MM.1S (cell line): ENCODE measurements at regions not wholly inside any gene's neighbourhood (a gene's known extent, or its start where the extent isn't known, plus 50 kb on each side); places are given as distances from the start of the nearest gene placed in this dataset.

Experiments used
- DNase-seq: peaks from one replicate; pipeline ENCODE4 v3.0.0-alpha.2; 2015
- H2AFZ ChIP-seq: fragments of 300-600 bp; sonication (generic); 2 replicates; pipeline ENCODE4 v1.6.0; 2016; ENCODE audit warnings: antibody characterized with exemption, low read length
- H3F3A ChIP-seq: fragments of 300-600 bp; sonication (generic); 2 replicates; pipeline ENCODE4 v1.6.1; 2016; ENCODE audit warnings: mild to moderate bottlenecking, antibody characterized with exemption, low read length, moderate library complexity, mixed read lengths; ENCODE audit not compliant: insufficient read depth
- H3K27ac ChIP-seq: fragments of 300-600 bp; sonication (generic); 2 replicates; pipeline ENCODE4 v1.5.1; 2016; ENCODE audit warnings: mild to moderate bottlenecking, low read length
- H3K27me3 ChIP-seq: fragments of 300-600 bp; sonication (generic); replicated peaks from 2 replicates; pipeline ENCODE4 v1.6.0; 2016; ENCODE audit warnings: low read length; ENCODE audit not compliant: insufficient read depth
- H3K36me3 ChIP-seq: fragments of 300-600 bp; sonication (generic); replicated peaks from 2 replicates; pipeline ENCODE4 v1.6.1; 2016; ENCODE audit warnings: mild to moderate bottlenecking, low read length, mixed read lengths; ENCODE audit not compliant: insufficient read depth
- H3K4me1 ChIP-seq: fragments of 300-600 bp; sonication (generic); 2 replicates; pipeline ENCODE4 v1.6.1; 2016; ENCODE audit warnings: low read length, mixed read lengths
- H3K4me2 ChIP-seq: fragments of 300-600 bp; sonication (generic); 2 replicates; pipeline ENCODE4 v1.6.0; 2016; ENCODE audit warnings: low read depth, low read length
- H3K4me3 ChIP-seq: fragments of 300-600 bp; sonication (generic); 2 replicates; pipeline ENCODE4 v1.5.1; 2016; ENCODE audit warnings: low read length, mixed read lengths
- H3K79me2 ChIP-seq: fragments of 300-600 bp; sonication (generic); 2 replicates; pipeline ENCODE4 v1.6.1; 2016; ENCODE audit warnings: mixed run types, low read length, mixed read lengths
- H3K9ac ChIP-seq: fragments of 300-600 bp; sonication (generic); 2 replicates; pipeline ENCODE4 v1.6.1; 2016; ENCODE audit warnings: low read length, mixed read lengths
- H3K9me2 ChIP-seq: fragments of 300-600 bp; sonication (generic); replicated peaks from 2 replicates; pipeline ENCODE4 v1.6.1; 2016; ENCODE audit warnings: mild to moderate bottlenecking, low read length, mixed read lengths; ENCODE audit not compliant: insufficient read depth
- H3K9me3 ChIP-seq: fragments of 300-600 bp; sonication (generic); replicated peaks from 2 replicates; pipeline ENCODE4 v1.6.1; 2016; ENCODE audit warnings: mild to moderate bottlenecking, low read length, mixed read lengths; ENCODE audit not compliant: insufficient read depth
- H4K20me1 ChIP-seq: fragments of 300-600 bp; sonication (generic); 2 replicates; pipeline ENCODE4 v1.6.1; 2016; ENCODE audit warnings: mild to moderate bottlenecking, low read length, moderate library complexity, mixed read lengths; ENCODE audit not compliant: insufficient read depth
- CTCF ChIP-seq: fragments of 300-600 bp; sonication (generic); IDR thresholded peaks from 2 replicates; pipeline ENCODE4 v1.5.1; 2016; ENCODE audit warnings: antibody characterized with exemption, low read length, mixed read lengths
- EZH2 ChIP-seq: fragments of 300-600 bp; sonication (generic); optimal IDR thresholded peaks from 2 replicates; pipeline ENCODE3; 2017; ENCODE audit warnings: low read depth, mild to moderate bottlenecking, antibody characterized with exemption, low read length, mixed read lengths
- EZH2phosphoT487 ChIP-seq: fragments of 300-600 bp; sonication (generic); IDR thresholded peaks from 2 replicates; pipeline ENCODE4 v1.6.1; 2018; ENCODE audit warnings: antibody characterized with exemption, low read length

GRCh38 chr12:125239563-125239962, 174.3 kb downstream of the AACS start:
- Histone ChIP-seq H3K27me3 (no peaks in the 10 kb centered on the region), H3K9me2 (no peaks in the 10 kb centered on the region), H3F3A (no peaks in the 10 kb centered on the region), H3K79me2 (no peaks in the 10 kb centered on the region), H3K36me3 (no peaks in the 10 kb centered on the region), H4K20me1 (no peaks in the 10 kb centered on the region), H3K4me1 (no peaks in the 10 kb centered on the region), H3K4me2 (no peak overlapping the region), H3K4me3 (no peak overlapping the region), H2AFZ (no peak overlapping the region), H3K9ac (no peak overlapping the region), H3K27ac (no peak overlapping the region), H3K9me3 (no peaks in the 10 kb centered on the region)
- no peak for DNase-seq
- TF ChIP-seq EZH2phosphoT487 (no peak), EZH2 (no peak), CTCF (no peak)

DNA sequence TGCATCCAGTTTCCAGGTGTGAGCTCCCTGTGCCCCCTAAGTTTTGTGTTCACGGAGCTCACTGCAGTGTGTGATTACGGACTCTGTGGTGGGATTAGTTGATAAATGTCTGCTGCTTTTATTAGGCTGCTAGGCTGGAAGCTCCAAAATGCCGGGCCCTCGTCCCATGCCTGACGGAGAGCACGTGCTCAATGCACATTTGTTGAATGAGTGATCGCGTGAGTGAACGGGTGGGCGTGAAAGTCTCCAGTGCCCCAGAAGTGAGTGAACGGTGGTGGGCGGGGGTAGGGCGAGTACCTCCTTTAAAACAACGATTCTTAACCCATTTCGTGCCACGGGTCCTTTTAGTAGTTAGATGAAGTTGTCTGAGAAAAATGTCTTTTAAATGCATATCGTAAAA, 175.5 kb downstream of the AACS start:
- TF ChIP-seq CTCF (no peak), EZH2phosphoT487 (no peak), EZH2 (no peak)
- H3K4me2 ChIP-seq, result no peak overlapping the region
- H3F3A ChIP-seq, result no peaks in the 10 kb centered on the region
- no peak overlapping the region for H3K27ac ChIP-seq
- no peak overlapping the region for H2AFZ ChIP-seq
- no peak for DNase-seq
- no peaks in the 10 kb centered on the region for H3K27me3 ChIP-seq
- H3K9ac ChIP-seq, result no peak overlapping the region
- no peaks in the 10 kb centered on the region for H3K4me1 ChIP-seq
- no peaks in the 10 kb centered on the region for H4K20me1 ChIP-seq
- no peaks in the 10 kb centered on the region for H3K36me3 ChIP-seq
- no peaks in the 10 kb centered on the region for H3K9me3 ChIP-seq
- H3K79me2 ChIP-seq, result no peaks in the 10 kb centered on the region
- no peak overlapping the region for H3K4me3 ChIP-seq
- H3K9me2 ChIP-seq, result no peaks in the 10 kb centered on the region

DNA sequence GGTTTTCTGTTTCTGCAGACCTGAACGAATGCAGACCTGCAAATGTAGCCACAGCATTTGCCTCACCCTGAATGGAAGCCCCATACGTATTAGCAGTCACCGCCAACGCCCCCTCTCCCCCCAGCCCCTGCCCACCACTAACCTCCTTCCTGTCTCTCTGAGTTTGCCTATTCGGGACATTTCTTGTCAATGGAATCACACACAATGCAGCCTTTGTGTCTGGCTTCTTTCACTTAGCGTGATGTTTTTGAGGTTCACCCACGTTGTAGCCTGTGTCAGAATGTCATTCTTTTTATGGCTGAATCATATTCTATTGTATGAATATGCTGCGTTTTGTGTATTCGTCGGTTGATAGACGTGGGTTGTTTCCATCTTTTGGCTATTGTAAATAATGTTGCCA, 178.6 kb downstream of the AACS start:
- DNase-seq, result no peak
- Histone ChIP-seq H3K4me1 (no peaks in the 10 kb centered on the region), H3K27ac (no peak overlapping the region), H3K79me2 (no peaks in the 10 kb centered on the region), H3K4me2 (no peak overlapping the region), H3K27me3 (no peaks in the 10 kb centered on the region), H3K9me3 (no peaks in the 10 kb centered on the region), H3K36me3 (no peaks in the 10 kb centered on the region), H2AFZ (no peak overlapping the region), H3K4me3 (no peak overlapping the region), H3K9ac (no peak overlapping the region), H3F3A (no peaks in the 10 kb centered on the region), H4K20me1 (no peaks in the 10 kb centered on the region), H3K9me2 (no peaks in the 10 kb centered on the region)
- TF ChIP-seq EZH2, result no peak
- no peak for TF ChIP-seq CTCF
- no peak for TF ChIP-seq EZH2phosphoT487

DNA sequence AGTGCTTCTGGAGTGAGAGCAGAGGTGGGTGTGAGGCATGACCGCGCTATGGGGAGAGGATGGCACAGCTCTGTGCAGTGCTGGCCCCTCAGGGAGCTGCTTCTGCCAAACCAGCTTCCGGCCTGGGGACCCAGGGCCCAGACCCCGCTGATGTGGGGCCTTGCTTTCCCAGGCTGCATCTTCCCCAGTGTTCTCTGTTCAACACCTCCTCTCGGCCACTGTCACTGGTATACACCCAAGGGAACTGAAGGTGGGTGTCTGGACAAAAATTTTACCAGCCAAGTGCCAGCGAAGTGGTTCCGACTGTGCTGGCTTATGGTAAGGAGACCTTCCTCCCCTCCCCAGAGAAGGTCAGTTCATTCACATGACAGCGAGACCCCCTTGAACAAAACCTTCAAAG, 179.1 kb downstream of the AACS start:
- no peak for DNase-seq
- Histone ChIP-seq H3K27ac (no peak overlapping the region), H3F3A (no peaks in the 10 kb centered on the region), H3K9ac (no peak overlapping the region), H3K27me3 (no peaks in the 10 kb centered on the region), H2AFZ (no peak overlapping the region), H3K4me3 (no peak overlapping the region), H3K4me2 (no peak overlapping the region), H4K20me1 (no peaks in the 10 kb centered on the region), H3K9me3 (no peaks in the 10 kb centered on the region), H3K4me1 (no peaks in the 10 kb centered on the region), H3K36me3 (no peaks in the 10 kb centered on the region), H3K79me2 (no peaks in the 10 kb centered on the region), H3K9me2 (no peaks in the 10 kb centered on the region)
- no peak for TF ChIP-seq EZH2
- no peak for TF ChIP-seq EZH2phosphoT487
- TF ChIP-seq CTCF, result no peak
